ENCODE measurements at regions not wholly inside any gene's neighbourhood (a gene's known extent, or its start where the extent isn't known, plus 50 kb on each side); places are given as distances from the start of the nearest gene placed in this dataset.

- Histone ChIP-seq H3K9me3 (replicated peaks; ENCODE audit: control insufficient read depth, insufficient read depth, low read depth, low read length) (no peaks in the 10 kb centered on the region), H2AFZ (ENCODE audit: low read depth, low read length) (no peak overlapping the region), H3K27ac (ENCODE audit: extremely low read depth, low read depth, low read length) (no peak overlapping the region), H3K36me3 (ENCODE audit: control insufficient read depth, insufficient read depth, low read length) (no peaks in the 10 kb centered on the region), H3K9me1 (ENCODE audit: control insufficient read depth, insufficient read depth, low read length) (no peaks in the 10 kb centered on the region), H3K4me1 (replicated peaks in 1 of 2; ENCODE audit: control insufficient read depth in 2 of 2, insufficient read depth in 2 of 2, low read length in 2 of 2) (no peaks in the 10 kb centered on the region), H3K9ac (ENCODE audit: insufficient read depth in 1 of 2, low read depth in 2 of 2, low read length in 2 of 2) (no peak overlapping the region), H3K27me3 (ENCODE audit: control insufficient read depth in 2 of 2, insufficient read depth in 2 of 2, low read length in 2 of 2) (no peaks in the 10 kb centered on the region), H3K4me3 (no peak overlapping the region), H3K4me2 (ENCODE audit: insufficient read depth, low read length) (no peak overlapping the region), H4K20me1 (replicated peaks; ENCODE audit: control insufficient read depth, insufficient read depth, low read length) (no peaks in the 10 kb centered on the region), H3K79me2 (ENCODE audit: control insufficient read depth, insufficient read depth, low read length) (no peaks in the 10 kb centered on the region)
- DNase-seq (ENCODE audit: extremely low read depth in 1 of 4, low spot score in 3 of 4), result no peak
- ChIA-PET CTCF (ENCODE audit: low intra/inter-chr PET ratio) (no interaction called here), POLR2A (no interaction called here)
- no peak for FAIRE-seq
- no peak for ATAC-seq
- intact Hi-C loops (cut with micrococcal nuclease) (no loop called here), in situ Hi-C loops (cut with MboI) (no loop called here)
- 0% methylated on average over 5 of the region's 7 CpGs for WGBS (ENCODE audit: insufficient coverage, low coverage, missing lambda C conversion rate)
- BruUV-seq (replicated peaks), result no TSS peak
- TF ChIP-seq ZNF77 (CRISPR knock-in tag; IDR thresholded peaks at IDR 0.05) (no peak), CREBBP (IDR thresholded peaks at IDR 0.05; ENCODE audit: low read depth, low read length) (no peak), CBFB (CRISPR knock-in tag; IDR thresholded peaks at IDR 0.05) (no peak), ZNF668 (CRISPR knock-in tag; IDR thresholded peaks at IDR 0.05) (no peak), ZSCAN29 (IDR thresholded peaks at IDR 0.05) (no peak), XRCC4 (IDR thresholded peaks at IDR 0.05; ENCODE audit: extremely low read depth, insufficient read depth, insufficient read length) (no peak), ARNT (IDR thresholded peaks at IDR 0.05) (no peak), C11orf30 (IDR thresholded peaks at IDR 0.05; ENCODE audit: low read depth) (no peak), ZBTB1 (CRISPR knock-in tag; IDR thresholded peaks at IDR 0.05; ENCODE audit: borderline replicate concordance, low read depth) (no peak), ELF4 (CRISPR knock-in tag; IDR thresholded peaks at IDR 0.05) (no peak), RBBP5 (IDR thresholded peaks at IDR 0.05; ENCODE audit: borderline replicate concordance, insufficient read depth, low read length, poor library complexity, severe bottlenecking) (no peak), ELF2 (CRISPR knock-in tag; IDR thresholded peaks at IDR 0.05) (no peak), HMGN3 (IDR thresholded peaks at IDR 0.05; ENCODE audit: borderline replicate concordance, extremely low read depth, insufficient read length, low read depth, low read length) (no peak), HCFC1 (IDR thresholded peaks at IDR 0.05; ENCODE audit: low read depth, low read length) (no peak)
- TF ChIP-seq, protein P1, sequence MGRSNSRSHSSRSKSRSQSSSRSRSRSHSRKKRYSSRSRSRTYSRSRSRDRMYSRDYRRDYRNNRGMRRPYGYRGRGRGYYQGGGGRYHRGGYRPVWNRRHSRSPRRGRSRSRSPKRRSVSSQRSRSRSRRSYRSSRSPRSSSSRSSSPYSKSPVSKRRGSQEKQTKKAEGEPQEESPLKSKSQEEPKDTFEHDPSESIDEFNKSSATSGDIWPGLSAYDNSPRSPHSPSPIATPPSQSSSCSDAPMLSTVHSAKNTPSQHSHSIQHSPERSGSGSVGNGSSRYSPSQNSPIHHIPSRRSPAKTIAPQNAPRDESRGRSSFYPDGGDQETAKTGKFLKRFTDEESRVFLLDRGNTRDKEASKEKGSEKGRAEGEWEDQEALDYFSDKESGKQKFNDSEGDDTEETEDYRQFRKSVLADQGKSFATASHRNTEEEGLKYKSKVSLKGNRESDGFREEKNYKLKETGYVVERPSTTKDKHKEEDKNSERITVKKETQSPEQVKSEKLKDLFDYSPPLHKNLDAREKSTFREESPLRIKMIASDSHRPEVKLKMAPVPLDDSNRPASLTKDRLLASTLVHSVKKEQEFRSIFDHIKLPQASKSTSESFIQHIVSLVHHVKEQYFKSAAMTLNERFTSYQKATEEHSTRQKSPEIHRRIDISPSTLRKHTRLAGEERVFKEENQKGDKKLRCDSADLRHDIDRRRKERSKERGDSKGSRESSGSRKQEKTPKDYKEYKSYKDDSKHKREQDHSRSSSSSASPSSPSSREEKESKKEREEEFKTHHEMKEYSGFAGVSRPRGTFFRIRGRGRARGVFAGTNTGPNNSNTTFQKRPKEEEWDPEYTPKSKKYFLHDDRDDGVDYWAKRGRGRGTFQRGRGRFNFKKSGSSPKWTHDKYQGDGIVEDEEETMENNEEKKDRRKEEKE (IDR thresholded peaks at IDR 0.05; ENCODE audit: borderline replicate concordance in 1 of 2, control insufficient read depth in 1 of 2, low read depth in 2 of 2, low read length in 1 of 2), result no peak
- TF ChIP-seq, protein P2, sequence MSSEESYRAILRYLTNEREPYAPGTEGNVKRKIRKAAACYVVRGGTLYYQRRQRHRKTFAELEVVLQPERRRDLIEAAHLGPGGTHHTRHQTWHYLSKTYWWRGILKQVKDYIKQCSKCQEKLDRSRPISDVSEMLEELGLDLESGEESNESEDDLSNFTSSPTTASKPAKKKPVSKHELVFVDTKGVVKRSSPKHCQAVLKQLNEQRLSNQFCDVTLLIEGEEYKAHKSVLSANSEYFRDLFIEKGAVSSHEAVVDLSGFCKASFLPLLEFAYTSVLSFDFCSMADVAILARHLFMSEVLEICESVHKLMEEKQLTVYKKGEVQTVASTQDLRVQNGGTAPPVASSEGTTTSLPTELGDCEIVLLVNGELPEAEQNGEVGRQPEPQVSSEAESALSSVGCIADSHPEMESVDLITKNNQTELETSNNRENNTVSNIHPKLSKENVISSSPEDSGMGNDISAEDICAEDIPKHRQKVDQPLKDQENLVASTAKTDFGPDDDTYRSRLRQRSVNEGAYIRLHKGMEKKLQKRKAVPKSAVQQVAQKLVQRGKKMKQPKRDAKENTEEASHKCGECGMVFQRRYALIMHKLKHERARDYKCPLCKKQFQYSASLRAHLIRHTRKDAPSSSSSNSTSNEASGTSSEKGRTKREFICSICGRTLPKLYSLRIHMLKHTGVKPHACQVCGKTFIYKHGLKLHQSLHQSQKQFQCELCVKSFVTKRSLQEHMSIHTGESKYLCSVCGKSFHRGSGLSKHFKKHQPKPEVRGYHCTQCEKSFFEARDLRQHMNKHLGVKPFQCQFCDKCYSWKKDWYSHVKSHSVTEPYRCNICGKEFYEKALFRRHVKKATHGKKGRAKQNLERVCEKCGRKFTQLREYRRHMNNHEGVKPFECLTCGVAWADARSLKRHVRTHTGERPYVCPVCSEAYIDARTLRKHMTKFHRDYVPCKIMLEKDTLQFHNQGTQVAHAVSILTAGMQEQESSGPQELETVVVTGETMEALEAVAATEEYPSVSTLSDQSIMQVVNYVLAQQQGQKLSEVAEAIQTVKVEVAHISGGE (CRISPR knock-in tag; IDR thresholded peaks at IDR 0.05), result no peak
Measured at GRCh38 chr20:11993886-11994461, 76.3 kb downstream of the BTBD3 start.
